Common myeloid progenitor, CD34-positive (primary cell): ENCODE measurements at regions not wholly inside any gene's neighbourhood (a gene's known extent, or its start where the extent isn't known, plus 50 kb on each side); places are given as distances from the start of the nearest gene placed in this dataset.

ENCODE experiments used
- CTCF ChIA-PET: fragments of 350-600 bp; sonication (Branson Sonifier 250); formaldehyde crosslinking; loops from one replicate; lab custom pipeline; 2021; ENCODE audit warnings: antibody characterized with exemption; lab: Charles Lee
- POLR2A ChIA-PET: fragments of 350-600 bp; sonication (Branson Sonifier 250); formaldehyde crosslinking; loops from one replicate; lab custom pipeline; 2021; ENCODE audit warnings: antibody characterized with exemption; lab: Charles Lee
- DNase-seq, 3 donors: peaks; one replicate each; pipeline versions ENCODE4 v3.0.0 to v3.0.0-alpha.2; 2013
- H3K27ac ChIP-seq, 2 experiments: 1 replicate in 1 of 2; 2 replicates in 1 of 2; pipeline ENCODE4 v1.7.0; 2013; ENCODE audit warnings: inconsistent platforms in 2 of 2, low read length in 2 of 2, mild to moderate bottlenecking in 2 of 2, low read depth in 1 of 2, moderate library complexity in 1 of 2; ENCODE audit not compliant: severe bottlenecking in 2 of 2, insufficient read depth in 1 of 2, poor library complexity in 1 of 2
- H3K27me3 ChIP-seq, 5 experiments: replicated peaks in 2 of 5; 1 replicate in 3 of 5; 2 replicates in 2 of 5; pipeline versions ENCODE4 v1.6.1 to v1.7.0; 2013; ENCODE audit warnings: low read length in 4 of 5, mild to moderate bottlenecking in 2 of 5, moderate library complexity in 2 of 5, inconsistent platforms in 1 of 5; ENCODE audit not compliant: insufficient read depth in 5 of 5, control insufficient read depth in 4 of 5
- H3K36me3 ChIP-seq, 4 experiments: 1 replicate in 2 of 4; 2 replicates in 2 of 4; pipeline versions ENCODE4 v1.6.1 to v1.7.0; 2013; ENCODE audit warnings: low read length in 3 of 4, control low read depth in 1 of 4, mild to moderate bottlenecking in 1 of 4; ENCODE audit not compliant: control insufficient read depth in 4 of 4, insufficient read depth in 4 of 4
- H3K4me1 ChIP-seq, 4 experiments: 1 replicate in 3 of 4; 2 replicates in 1 of 4; pipeline versions ENCODE4 v1.6.1 to v1.7.1; 2013; ENCODE audit warnings: low read length in 3 of 4, mild to moderate bottlenecking in 3 of 4, control low read depth in 1 of 4, inconsistent platforms in 1 of 4, moderate library complexity in 1 of 4; ENCODE audit not compliant: control insufficient read depth in 4 of 4, insufficient read depth in 4 of 4; ENCODE audit errors: control extremely low read depth in 1 of 4
- H3K4me3 ChIP-seq, 7 experiments: 1 replicate in 4 of 7; 2 replicates in 3 of 7; pipeline versions ENCODE4 v1.5.1 to v1.7.0; 2013; ENCODE audit warnings: mild to moderate bottlenecking in 7 of 7, low read length in 6 of 7, moderate library complexity in 6 of 7, inconsistent platforms in 2 of 7, low read depth in 2 of 7, control low read depth in 1 of 7; ENCODE audit not compliant: insufficient read depth in 4 of 7, control insufficient read depth in 1 of 7; ENCODE audit errors: extremely low read depth in 1 of 7
- H3K9me3 ChIP-seq, 5 experiments: 1 replicate in 4 of 5; 2 replicates in 1 of 5; pipeline versions ENCODE4 v1.6.1 to v1.7.1; 2013; ENCODE audit warnings: low read length in 4 of 5, mild to moderate bottlenecking in 2 of 5, inconsistent platforms in 1 of 5, low read depth in 1 of 5, moderate library complexity in 1 of 5; ENCODE audit not compliant: control insufficient read depth in 4 of 5, insufficient read depth in 2 of 5; ENCODE audit errors: control extremely low read depth in 1 of 5
- WGBS: methylation state at CpG from one replicate; pipeline ENCODE4 v1.1.5; 2013; ENCODE audit not compliant: insufficient coverage; 5-methylcytosine and 5-hydroxymethylcytosine counted together

GRCh38 chr5:72662936-72663335, 153.5 kb upstream of the TNPO1 start:
- no peak for DNase-seq
- Histone ChIP-seq H3K27ac (no peak overlapping the region), H3K9me3 (peaks cover 0 to 1% (median 0%) of the 10 kb centered on the region in 5 experiments), H3K4me1 (no peaks in the 10 kb centered on the region), H3K27me3 (peaks cover 0 to 2% (median 2%) of the 10 kb centered on the region in 5 experiments), H3K4me3 (no peak overlapping the region), H3K36me3 (no peaks in the 10 kb centered on the region)
- ChIA-PET POLR2A (no interaction called here), CTCF (no interaction called here)
- WGBS: 97% methylated on average over 7 of the region's 7 CpGs

- Histone ChIP-seq H3K36me3 (no peaks in the 10 kb centered on the region), H3K9me3 (peaks cover 0 to 1% (median 0%) of the 10 kb centered on the region in 5 experiments), H3K27ac (no peak overlapping the region), H3K4me3 (no peak overlapping the region), H3K27me3 (peaks cover 0 to 2% (median 2%) of the 10 kb centered on the region in 5 experiments), H3K4me1 (no peaks in the 10 kb centered on the region)
- 100% methylated on average over 3 of the region's 3 CpGs for WGBS
- DNase-seq: no peak
- ChIA-PET CTCF (no interaction called here), POLR2A (no interaction called here)
These were observed 154.2 kb upstream of the TNPO1 start for GRCh38 chr5:72662305-72662704.

GRCh38 chr5:72661405-72661804, 154.2 kb upstream of the ZNF366 start:
- ChIA-PET POLR2A (no interaction called here), CTCF (interaction anchor here (1.0 to 1.3 kb wide), 2 partner anchors 26 to 41 kb away, joined by 3 read pairs; no protein-coding TSS in a partner anchor)
- Histone ChIP-seq H3K9me3 (peaks cover 0 to 1% (median 0%) of the 10 kb centered on the region in 5 experiments), H3K4me1 (no peaks in the 10 kb centered on the region), H3K27ac (no peak overlapping the region), H3K36me3 (no peaks in the 10 kb centered on the region), H3K27me3 (peaks cover 0 to 2% (median 2%) of the 10 kb centered on the region in 5 experiments), H3K4me3 (no peak overlapping the region)
- 90% methylated on average over 2 of the region's 2 CpGs for WGBS
- DNase-seq: no peak

- WGBS: 98% methylated on average over 4 of the region's 4 CpGs
- Histone ChIP-seq H3K4me3 (no peak overlapping the region), H3K4me1 (no peaks in the 10 kb centered on the region), H3K27me3 (peaks cover 0 to 2% (median 2%) of the 10 kb centered on the region in 5 experiments), H3K36me3 (no peaks in the 10 kb centered on the region), H3K27ac (no peak overlapping the region), H3K9me3 (peaks cover 0 to 1% (median 0%) of the 10 kb centered on the region in 5 experiments)
- ChIA-PET POLR2A (no interaction called here), CTCF (no interaction called here)
- no peak for DNase-seq
These were observed 152.5 kb upstream of the ZNF366 start for GRCh38 chr5:72659726-72660125.

- peaks cover 0 to 1% (median 0%) of the 10 kb centered on the region in 5 experiments for H3K9me3 ChIP-seq
- CTCF ChIA-PET: no interaction called here
- no peaks in the 10 kb centered on the region for H3K36me3 ChIP-seq
- H3K27ac ChIP-seq: no peak overlapping the region
- H3K4me3 ChIP-seq: no peak overlapping the region
- DNase-seq: no peak
- H3K4me1 ChIP-seq: no peaks in the 10 kb centered on the region
- POLR2A ChIA-PET: no interaction called here
- peaks cover 0 to 2% (median 2%) of the 10 kb centered on the region in 5 experiments for H3K27me3 ChIP-seq
- WGBS: 95% methylated on average over 3 of the region's 4 CpGs
These were observed 151.7 kb upstream of the ZNF366 start for GRCh38 chr5:72658761-72659540.

- POLR2A ChIA-PET: no interaction called here
- CTCF ChIA-PET: no interaction called here
- 100% methylated on average over 3 of the region's 3 CpGs for WGBS
These were observed 151.0 kb upstream of the ZNF366 start for GRCh38 chr5:72658161-72658560.

More at GRCh38 chr5:72658161-72658560, 151.0 kb upstream of the ZNF366 start:
- H3K27me3 ChIP-seq: peaks cover 0 to 4% (median 2%) of the 10 kb centered on the region in 5 experiments
- no peaks in the 10 kb centered on the region for H3K36me3 ChIP-seq
- DNase-seq: no peak
- peaks cover 0 to 1% (median 0%) of the 10 kb centered on the region in 5 experiments for H3K9me3 ChIP-seq
- no peaks in the 10 kb centered on the region for H3K4me1 ChIP-seq
- no peak overlapping the region for H3K27ac ChIP-seq
- H3K4me3 ChIP-seq: no peak overlapping the region
